D721Med (cell line): ENCODE measurements at regions not wholly inside any gene's neighbourhood (a gene's known extent, or its start where the extent isn't known, plus 50 kb on each side); places are given as distances from the start of the nearest gene placed in this dataset.

Experiments used
- DNase-seq: peaks from one replicate; pipeline ENCODE4 v3.0.0; 2011; ENCODE audit warnings: low spot score; ENCODE audit not compliant: insufficient read length
- FAIRE-seq: peaks from 2 replicates; lab custom pipeline; 2011; peaks lifted over from hg19 to GRCh38; lab: Jason Lieb, UNC
- TF ChIP-seq, protein P1 (sequence below): IDR thresholded peaks from 2 replicates; pipeline ENCODE4 v1.5.1; 2012; ENCODE audit warnings: mild to moderate bottlenecking, control low read depth; ENCODE audit not compliant: insufficient read depth; ENCODE audit errors: missing control alignments

DNA sequence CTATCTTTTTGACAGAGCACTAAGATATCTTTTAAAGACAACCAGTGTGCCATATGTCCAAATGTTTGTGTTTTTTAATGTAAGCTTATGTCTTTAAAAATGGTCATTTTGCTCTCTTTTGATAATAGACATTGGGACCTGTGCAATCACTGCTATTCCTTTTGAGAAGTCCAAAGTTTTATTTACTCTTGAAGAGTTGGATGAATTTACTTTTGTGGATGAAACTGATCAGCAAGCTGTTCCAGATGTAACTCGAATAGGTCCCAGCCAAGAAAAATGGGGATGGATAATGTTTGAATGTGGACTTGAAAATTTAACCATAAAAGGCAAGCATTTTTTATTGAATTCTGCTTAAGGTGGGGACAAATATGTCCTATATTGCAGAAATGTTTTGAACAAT is 97.2 kb downstream of the BLTP1 start:
- DNase-seq (no peak), FAIRE-seq (no peak)
- TF ChIP-seq, protein P1, sequence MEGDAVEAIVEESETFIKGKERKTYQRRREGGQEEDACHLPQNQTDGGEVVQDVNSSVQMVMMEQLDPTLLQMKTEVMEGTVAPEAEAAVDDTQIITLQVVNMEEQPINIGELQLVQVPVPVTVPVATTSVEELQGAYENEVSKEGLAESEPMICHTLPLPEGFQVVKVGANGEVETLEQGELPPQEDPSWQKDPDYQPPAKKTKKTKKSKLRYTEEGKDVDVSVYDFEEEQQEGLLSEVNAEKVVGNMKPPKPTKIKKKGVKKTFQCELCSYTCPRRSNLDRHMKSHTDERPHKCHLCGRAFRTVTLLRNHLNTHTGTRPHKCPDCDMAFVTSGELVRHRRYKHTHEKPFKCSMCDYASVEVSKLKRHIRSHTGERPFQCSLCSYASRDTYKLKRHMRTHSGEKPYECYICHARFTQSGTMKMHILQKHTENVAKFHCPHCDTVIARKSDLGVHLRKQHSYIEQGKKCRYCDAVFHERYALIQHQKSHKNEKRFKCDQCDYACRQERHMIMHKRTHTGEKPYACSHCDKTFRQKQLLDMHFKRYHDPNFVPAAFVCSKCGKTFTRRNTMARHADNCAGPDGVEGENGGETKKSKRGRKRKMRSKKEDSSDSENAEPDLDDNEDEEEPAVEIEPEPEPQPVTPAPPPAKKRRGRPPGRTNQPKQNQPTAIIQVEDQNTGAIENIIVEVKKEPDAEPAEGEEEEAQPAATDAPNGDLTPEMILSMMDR: no peak

DNA sequence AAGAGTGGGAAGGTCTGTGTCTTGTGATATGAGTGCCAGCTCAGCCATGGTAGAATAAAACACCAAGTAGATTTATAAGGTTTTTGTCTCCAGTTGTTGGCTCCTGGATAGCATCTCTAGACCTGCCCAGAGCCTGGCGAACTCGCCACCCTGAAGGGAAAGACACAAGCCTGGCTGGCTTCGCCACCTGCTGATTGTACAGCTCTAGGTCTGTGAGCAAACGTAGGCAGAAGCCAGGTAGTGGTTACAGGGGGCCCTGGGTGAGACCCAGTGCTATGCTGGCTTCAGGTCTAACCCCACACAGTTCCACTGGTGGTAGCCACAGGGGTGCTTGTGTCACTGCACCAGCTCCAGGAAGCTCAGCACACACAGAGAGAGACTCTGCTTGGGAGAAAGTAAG is 100.5 kb downstream of the BLTP1 start:
- TF ChIP-seq, protein P1: no peak
- FAIRE-seq: no peak
- no peak for DNase-seq

DNA sequence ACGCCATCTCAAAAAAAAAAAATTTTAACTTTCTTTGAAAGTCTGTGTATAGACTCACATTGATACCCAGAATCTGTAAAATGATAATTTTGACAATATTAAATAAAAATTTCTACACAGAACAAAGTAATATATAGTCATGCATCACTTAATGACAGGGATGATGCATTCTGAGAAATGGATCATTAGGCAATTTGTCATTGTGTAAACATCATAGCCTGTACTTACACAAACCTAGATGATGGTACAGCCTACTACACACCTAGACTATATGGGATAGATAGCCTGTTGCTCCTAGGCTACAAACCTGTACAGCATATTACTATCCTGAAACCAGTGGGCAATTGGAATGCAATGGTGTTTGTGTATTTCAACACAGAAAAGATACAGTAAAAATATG is 107.7 kb downstream of the BLTP1 start:
- FAIRE-seq: no peak

DNA sequence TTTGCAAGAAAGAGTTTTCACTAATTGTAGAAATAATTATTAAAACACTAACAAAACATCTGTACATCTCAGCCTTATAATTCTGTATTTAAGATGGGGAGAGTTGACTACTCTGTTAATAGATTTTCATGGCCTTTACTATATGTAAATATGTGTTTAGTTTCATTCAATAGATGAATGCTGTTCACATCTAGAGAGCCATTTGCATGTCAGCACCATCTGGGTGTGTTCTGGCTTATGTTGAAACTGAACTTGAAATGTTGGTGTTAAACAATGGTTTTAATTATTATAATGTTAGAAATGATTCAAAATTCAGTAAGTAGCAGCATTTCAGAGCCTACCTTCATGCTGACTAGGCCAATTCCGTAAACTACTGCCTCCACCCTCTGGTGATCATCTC is 102.5 kb upstream of the ADAD1 start:
- DNase-seq (no peak), FAIRE-seq (no peak)
- TF ChIP-seq, protein P1: no peak

More for the DNA sequence above, 107.7 kb downstream of the BLTP1 start:
- no peak for DNase-seq
- TF ChIP-seq, protein P1: no peak

GRCh38 chr4:122278976-122279375 is 99.8 kb upstream of the ADAD1 start:
- DNase-seq (no peak), FAIRE-seq (no peak)
- TF ChIP-seq, protein P1: no peak

DNA sequence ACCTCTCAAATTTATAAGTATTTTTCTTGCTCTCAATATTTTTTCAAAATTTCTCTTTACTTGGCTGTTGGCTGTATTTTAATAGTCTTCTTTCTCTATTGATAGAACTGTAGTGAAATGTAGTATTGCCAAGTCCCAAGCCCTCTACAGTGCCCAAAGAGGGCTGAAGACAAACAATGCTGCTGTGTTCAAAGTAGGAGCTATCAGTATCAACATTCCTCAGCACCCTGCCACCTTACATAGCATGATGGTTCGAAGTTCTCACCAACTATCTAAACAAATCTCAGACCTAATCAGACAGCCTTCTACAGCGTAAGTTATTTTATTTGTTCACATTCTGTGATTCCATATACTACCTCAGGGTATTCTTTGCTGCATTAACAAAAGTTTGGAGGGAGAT is 99.1 kb upstream of the ADAD1 start:
- TF ChIP-seq, protein P1: no peak
- DNase-seq (no peak), FAIRE-seq (no peak)

DNA sequence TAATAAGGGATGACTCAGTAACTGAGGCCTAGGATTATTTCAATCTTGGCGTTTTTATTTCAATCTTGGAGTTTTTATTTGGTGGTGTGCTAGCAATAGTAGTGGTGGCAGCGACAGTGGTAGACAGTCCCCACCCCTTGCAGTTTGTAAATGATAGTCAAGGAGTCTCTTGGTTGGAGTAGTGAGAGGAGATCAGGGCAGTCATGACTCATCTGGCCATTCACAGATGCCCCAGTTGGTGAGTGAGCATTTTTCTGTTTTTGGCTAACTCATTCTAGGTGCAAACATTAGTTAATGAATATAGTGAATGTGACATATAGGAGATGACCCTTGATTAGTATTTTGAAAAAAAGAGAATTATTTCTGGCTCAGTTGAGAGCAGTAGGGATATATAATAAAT is 93.5 kb upstream of the ADAD1 start:
- DNase-seq (no peak), FAIRE-seq (no peak)
- TF ChIP-seq, protein P1: no peak
